ENCODE measurements at regions not wholly inside any gene's neighbourhood (a gene's known extent, or its start where the extent isn't known, plus 50 kb on each side); places are given as distances from the start of the nearest gene placed in this dataset.

- TF ChIP-seq CTCF (conservative IDR thresholded peaks at IDR 0.05; ENCODE audit: low read length), result no peak
- TF ChIP-seq EZH2phosphoT487 (IDR thresholded peaks at IDR 0.05; ENCODE audit: borderline replicate concordance), result no peak
Measured at GRCh38 chr6:150711061-150711460, 111.4 kb downstream of the PLEKHG1 start.

Measured in Loucy (cell line).